Globus pallidus (tissue), 1 donor: ENCODE measurements at regions not wholly inside any gene's neighbourhood (a gene's known extent, or its start where the extent isn't known, plus 50 kb on each side); places are given as distances from the start of the nearest gene placed in this dataset.

Source experiments
- DNase-seq: peaks from one replicate; pipeline ENCODE4 v3.0.0-alpha.2; 2015; ENCODE audit warnings: low spot score

DNA sequence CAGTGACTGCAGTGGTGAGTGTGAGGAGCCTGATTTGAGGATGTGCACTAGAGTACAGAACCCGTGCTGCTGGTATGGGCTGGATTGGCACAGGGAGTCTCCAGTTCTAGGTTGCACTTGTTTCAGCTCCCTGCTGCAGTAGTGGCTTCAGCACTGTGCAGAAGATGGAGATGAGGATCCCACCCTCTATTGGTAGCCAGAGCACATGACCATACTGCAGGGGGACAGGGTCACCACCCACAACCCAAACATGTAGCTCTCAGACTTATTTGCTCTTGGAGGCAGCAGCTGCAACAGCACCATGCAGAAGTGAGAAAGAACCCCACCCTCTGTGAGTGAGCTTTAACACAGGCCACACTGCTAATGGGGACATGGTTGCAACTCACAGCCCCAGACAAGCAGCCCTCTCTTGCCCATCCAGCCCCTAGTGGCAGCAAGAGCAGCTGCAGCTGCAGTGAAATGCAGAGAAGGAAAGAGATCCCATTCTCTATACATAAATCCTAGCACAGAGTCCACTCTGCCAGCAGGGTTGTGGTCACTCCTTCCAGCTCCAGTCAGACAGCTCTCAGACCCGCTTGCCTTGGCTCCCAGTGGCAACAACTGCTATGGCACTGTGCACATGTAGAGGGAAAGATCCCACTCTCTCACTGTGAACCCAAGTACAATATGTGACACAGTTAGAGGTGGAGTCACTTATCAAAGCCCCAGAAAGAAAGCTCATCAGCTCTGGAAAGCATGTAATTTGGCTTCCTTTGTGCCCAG lies 51.4 kb upstream of the SCIN start:
- DNase-seq: no peak

GRCh38 chr7:12519682-12520009 lies 50.9 kb upstream of the SCIN start:
- no peak for DNase-seq
